NT2/D1 (cell line): ENCODE measurements at regions not wholly inside any gene's neighbourhood (a gene's known extent, or its start where the extent isn't known, plus 50 kb on each side); places are given as distances from the start of the nearest gene placed in this dataset.

Experiments used
- SUZ12 ChIP-seq: IDR thresholded peaks from 2 replicates; pipeline ENCODE4 v1.6.1; 2011; ENCODE audit not compliant: insufficient read length, insufficient read depth; ENCODE audit errors: extremely low read depth
- YY1 ChIP-seq: IDR thresholded peaks from 2 replicates; pipeline ENCODE4 v1.6.1; 2011; ENCODE audit not compliant: insufficient read length, insufficient read depth
- ZNF274 ChIP-seq: IDR thresholded peaks from 2 replicates; pipeline ENCODE4 v1.6.1; 2011; ENCODE audit warnings: mild to moderate bottlenecking, low read depth, low read length

GRCh38 chr1:2952992-2953391 is 68.3 kb upstream of the ACTRT2 start:
- TF ChIP-seq SUZ12 (no peak), ZNF274 (no peak), YY1 (no peak)
